H1 (cell line): ENCODE measurements at regions not wholly inside any gene's neighbourhood (a gene's known extent, or its start where the extent isn't known, plus 50 kb on each side); places are given as distances from the start of the nearest gene placed in this dataset.

Experiments used
- CTCF ChIP-seq, 3 experiments: IDR thresholded peaks; 1 replicate in 2 of 3; 2 replicates in 1 of 3; pipeline versions ENCODE4 v1.5.1 to v1.6.1; 2011; ENCODE audit warnings: low read length in 3 of 3, mild to moderate bottlenecking in 3 of 3, inconsistent platforms in 2 of 3, low read depth in 1 of 3, moderate library complexity in 1 of 3; ENCODE audit not compliant: insufficient read depth in 1 of 3; ENCODE audit errors: control extremely low read depth in 1 of 3

GRCh38 chr11:37505406-37505805 is 907.4 kb upstream of the RAG2 start (continued):
- no peak for TF ChIP-seq CTCF (IDR thresholded peaks at IDR 0.05; ENCODE audit: control extremely low read depth in 1 of 3, insufficient read depth in 1 of 3, low read depth in 1 of 3, low read length in 3 of 3)
